ENCODE measurements at regions not wholly inside any gene's neighbourhood (a gene's known extent, or its start where the extent isn't known, plus 50 kb on each side); places are given as distances from the start of the nearest gene placed in this dataset.

DNA sequence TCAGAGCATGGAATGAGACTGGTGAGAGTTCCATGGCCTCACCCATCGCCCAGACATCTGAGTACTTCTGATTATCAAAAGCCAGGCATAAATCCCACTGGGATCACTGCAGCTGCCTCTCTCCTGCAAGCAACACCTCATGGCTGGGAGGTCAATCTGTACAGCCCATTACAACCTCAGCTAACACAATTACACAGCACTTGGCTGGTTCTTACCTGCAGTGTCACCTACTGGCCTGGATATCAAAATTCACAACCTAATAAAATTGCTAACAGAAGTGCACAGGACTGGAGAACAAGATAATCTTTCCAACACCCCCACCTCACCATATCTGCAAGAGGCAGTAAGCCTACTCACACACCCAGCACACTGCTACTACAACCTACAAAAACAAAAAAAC lies 341.7 kb upstream of the NDST3 start:
- H3K27ac ChIP-seq (replicated peaks), result no peak overlapping the region
- H3K9me3 ChIP-seq (replicated peaks), result peaks cover 21% of the 10 kb centered on the region
- no peak for DNase-seq
- intact Hi-C loops (cut with micrococcal nuclease), result no loop called here
- no peak overlapping the region for H3K4me3 ChIP-seq
- no peaks in the 10 kb centered on the region for H3K36me3 ChIP-seq
- TF ChIP-seq, protein P1, sequence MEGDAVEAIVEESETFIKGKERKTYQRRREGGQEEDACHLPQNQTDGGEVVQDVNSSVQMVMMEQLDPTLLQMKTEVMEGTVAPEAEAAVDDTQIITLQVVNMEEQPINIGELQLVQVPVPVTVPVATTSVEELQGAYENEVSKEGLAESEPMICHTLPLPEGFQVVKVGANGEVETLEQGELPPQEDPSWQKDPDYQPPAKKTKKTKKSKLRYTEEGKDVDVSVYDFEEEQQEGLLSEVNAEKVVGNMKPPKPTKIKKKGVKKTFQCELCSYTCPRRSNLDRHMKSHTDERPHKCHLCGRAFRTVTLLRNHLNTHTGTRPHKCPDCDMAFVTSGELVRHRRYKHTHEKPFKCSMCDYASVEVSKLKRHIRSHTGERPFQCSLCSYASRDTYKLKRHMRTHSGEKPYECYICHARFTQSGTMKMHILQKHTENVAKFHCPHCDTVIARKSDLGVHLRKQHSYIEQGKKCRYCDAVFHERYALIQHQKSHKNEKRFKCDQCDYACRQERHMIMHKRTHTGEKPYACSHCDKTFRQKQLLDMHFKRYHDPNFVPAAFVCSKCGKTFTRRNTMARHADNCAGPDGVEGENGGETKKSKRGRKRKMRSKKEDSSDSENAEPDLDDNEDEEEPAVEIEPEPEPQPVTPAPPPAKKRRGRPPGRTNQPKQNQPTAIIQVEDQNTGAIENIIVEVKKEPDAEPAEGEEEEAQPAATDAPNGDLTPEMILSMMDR (IDR thresholded peaks at IDR 0.05; ENCODE audit: borderline replicate concordance), result no peak
- H3K4me1 ChIP-seq, result no peaks in the 10 kb centered on the region
- no peaks in the 10 kb centered on the region for H3K27me3 ChIP-seq (ENCODE audit: low read depth)

DNA sequence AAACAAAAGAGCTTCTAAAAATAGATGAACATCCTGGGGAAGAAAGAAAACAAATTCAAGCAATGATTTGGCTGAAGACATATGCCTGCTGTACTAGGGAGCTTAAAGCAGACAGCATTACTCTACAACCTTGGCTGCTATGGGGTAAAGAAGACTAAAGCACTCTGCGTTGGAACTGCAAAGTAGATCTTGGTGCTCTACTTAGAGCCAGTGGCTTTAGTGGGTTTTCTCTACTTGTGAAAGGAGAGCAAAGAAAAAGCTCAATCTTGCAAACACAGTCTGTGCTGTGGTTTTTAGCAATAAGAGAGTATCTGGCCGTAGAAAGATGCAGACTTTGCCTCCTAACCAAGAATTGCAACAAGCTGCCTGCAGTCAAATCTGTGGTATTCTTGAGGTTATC lies 334.7 kb upstream of the NDST3 start:
- TF ChIP-seq, protein P1 (IDR thresholded peaks at IDR 0.05; ENCODE audit: borderline replicate concordance), result no peak
- Histone ChIP-seq H3K4me3 (no peak overlapping the region), H3K27me3 (ENCODE audit: low read depth) (no peaks in the 10 kb centered on the region), H3K27ac (replicated peaks) (no peak overlapping the region), H3K4me1 (no peaks in the 10 kb centered on the region), H3K9me3 (replicated peaks) (peaks cover 2% of the 10 kb centered on the region), H3K36me3 (no peaks in the 10 kb centered on the region)
- no peak for DNase-seq
- intact Hi-C loops (cut with micrococcal nuclease), result no loop called here

DNA sequence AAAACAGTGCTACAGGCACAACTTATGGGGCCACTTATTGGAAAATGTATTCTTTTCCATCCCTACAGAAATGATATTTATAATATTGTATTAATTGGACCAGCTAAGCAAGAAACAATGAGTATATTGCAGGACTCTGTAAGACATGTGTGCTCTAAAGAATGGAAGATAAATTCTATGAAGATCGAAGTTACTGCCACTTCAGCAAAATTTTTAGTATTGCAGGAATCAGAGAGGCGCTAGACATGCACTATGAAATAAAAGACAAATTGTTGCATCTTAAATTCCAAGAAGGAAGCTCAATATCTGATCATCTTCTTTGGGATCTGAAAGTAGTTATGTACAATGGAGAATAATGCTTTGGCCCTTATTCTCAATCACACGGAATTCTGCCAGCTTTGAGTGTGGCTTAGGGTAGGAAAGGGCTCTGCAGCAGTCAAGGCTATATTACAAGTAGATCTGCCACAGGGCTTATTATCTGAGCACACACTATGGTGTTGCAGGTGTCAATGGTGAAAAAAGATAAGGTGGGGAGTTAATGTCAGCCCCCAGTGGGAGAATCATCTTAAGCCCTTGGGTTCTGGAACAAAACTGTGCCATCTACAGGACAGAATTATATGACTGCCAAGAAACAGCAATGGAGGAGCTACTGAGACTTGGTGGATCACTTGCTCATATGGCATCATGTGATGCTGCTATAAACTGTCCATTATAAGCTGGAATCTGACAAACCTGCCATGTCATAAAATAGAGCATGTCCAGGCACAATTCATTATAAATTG lies 334.0 kb upstream of the NDST3 start:
- Histone ChIP-seq H3K27me3 (ENCODE audit: low read depth) (no peaks in the 10 kb centered on the region), H3K27ac (replicated peaks) (no peak overlapping the region), H3K4me3 (no peak overlapping the region), H3K36me3 (no peaks in the 10 kb centered on the region), H3K4me1 (no peaks in the 10 kb centered on the region), H3K9me3 (replicated peaks) (peaks cover 6% of the 10 kb centered on the region)
- intact Hi-C loops (cut with micrococcal nuclease), result no loop called here
- TF ChIP-seq, protein P1 (IDR thresholded peaks at IDR 0.05; ENCODE audit: borderline replicate concordance), result no peak
- no peak for DNase-seq

DNA sequence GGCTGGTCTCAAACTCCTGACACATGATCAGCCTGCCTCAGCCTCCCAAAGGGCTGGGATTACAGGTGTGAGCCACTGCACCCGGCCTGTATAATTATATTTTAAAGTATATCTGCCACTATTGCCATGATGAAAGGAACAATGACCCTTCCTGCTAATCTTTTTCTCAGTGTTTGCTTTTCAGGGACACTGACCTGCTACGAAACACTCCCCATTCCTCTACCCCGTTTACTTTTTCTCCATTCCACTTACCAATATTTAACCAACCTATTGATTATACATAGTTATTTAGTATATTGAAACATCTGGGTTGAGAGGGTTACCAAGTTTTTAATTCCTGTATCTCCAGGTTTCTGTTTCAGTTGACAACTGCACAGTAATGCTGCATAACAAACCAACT lies 331.9 kb upstream of the NDST3 start:
- TF ChIP-seq, protein P1 (IDR thresholded peaks at IDR 0.05; ENCODE audit: borderline replicate concordance), result no peak
- Histone ChIP-seq H3K27ac (replicated peaks) (no peak overlapping the region), H3K27me3 (ENCODE audit: low read depth) (no peaks in the 10 kb centered on the region), H3K4me1 (no peaks in the 10 kb centered on the region), H3K4me3 (no peak overlapping the region), H3K9me3 (replicated peaks) (peaks cover 17% of the 10 kb centered on the region), H3K36me3 (no peaks in the 10 kb centered on the region)
- DNase-seq, result no peak
- intact Hi-C loops (cut with micrococcal nuclease), result no loop called here

DNA sequence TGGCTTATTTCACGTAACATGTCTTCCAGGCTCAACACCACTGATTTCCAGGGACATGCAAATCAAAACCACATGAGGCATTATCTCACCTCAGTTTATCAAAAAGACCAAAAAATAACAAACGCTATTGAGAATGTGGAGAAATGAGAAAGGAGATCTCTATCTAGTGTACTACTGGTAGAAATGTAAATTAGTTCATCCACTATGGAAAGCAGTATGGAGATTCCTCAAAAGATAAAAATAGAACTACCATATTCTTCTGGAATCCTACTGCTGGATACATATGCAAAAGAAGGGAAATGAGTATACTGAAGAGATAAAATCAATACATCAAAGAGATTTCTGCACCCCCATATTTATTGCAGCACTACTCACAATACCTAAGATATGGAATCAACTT lies 329.6 kb upstream of the NDST3 start:
- TF ChIP-seq, protein P1 (IDR thresholded peaks at IDR 0.05; ENCODE audit: borderline replicate concordance), result no peak
- intact Hi-C loops (cut with micrococcal nuclease), result no loop called here
- H3K27ac ChIP-seq (replicated peaks), result no peak overlapping the region

More for the DNA sequence above, 329.6 kb upstream of the NDST3 start:
- Histone ChIP-seq H3K4me3 (no peak overlapping the region), H3K4me1 (no peaks in the 10 kb centered on the region), H3K9me3 (replicated peaks) (peaks cover 38% of the 10 kb centered on the region), H3K36me3 (no peaks in the 10 kb centered on the region), H3K27me3 (ENCODE audit: low read depth) (no peaks in the 10 kb centered on the region)
- DNase-seq, result no peak
